IPS-15b (cell line): ENCODE measurements at regions not wholly inside any gene's neighbourhood (a gene's known extent, or its start where the extent isn't known, plus 50 kb on each side); places are given as distances from the start of the nearest gene placed in this dataset.

Experiments used
- H3K27me3 ChIP-seq: one replicate; pipeline ENCODE4 v1.6.1; 2013; ENCODE audit warnings: low read length; ENCODE audit not compliant: control insufficient read depth, insufficient read depth
- H3K36me3 ChIP-seq: one replicate; pipeline ENCODE4 v1.6.1; 2013; ENCODE audit warnings: low read length; ENCODE audit not compliant: control insufficient read depth, insufficient read depth
- H3K4me1 ChIP-seq: one replicate; pipeline ENCODE4 v1.6.1; 2013; ENCODE audit warnings: mild to moderate bottlenecking, low read length; ENCODE audit not compliant: control insufficient read depth, insufficient read depth
- H3K4me3 ChIP-seq: one replicate; pipeline ENCODE4 v1.5.1; 2013; ENCODE audit warnings: low read depth, low read length
- H3K9ac ChIP-seq: one replicate; pipeline ENCODE4 v1.6.1; 2013; ENCODE audit warnings: low read depth, mild to moderate bottlenecking, low read length
- H3K9me3 ChIP-seq: one replicate; pipeline ENCODE4 v1.6.1; 2013; ENCODE audit warnings: mild to moderate bottlenecking, low read length; ENCODE audit not compliant: control insufficient read depth, insufficient read depth

- no peaks in the 10 kb centered on the region for H3K4me1 ChIP-seq
- H3K9me3 ChIP-seq = no peaks in the 10 kb centered on the region
- no peaks in the 10 kb centered on the region for H3K36me3 ChIP-seq
- no peak overlapping the region for H3K9ac ChIP-seq
- no peaks in the 10 kb centered on the region for H3K27me3 ChIP-seq
- no peak overlapping the region for H3K4me3 ChIP-seq
These were observed 698.0 kb upstream of the WWC1 start for GRCh38 chr5:167593329-167594060.

GRCh38 chr5:167594061-167594435 lies 697.4 kb upstream of the WWC1 start:
- Histone ChIP-seq H3K9ac (no peak overlapping the region), H3K27me3 (no peaks in the 10 kb centered on the region), H3K4me1 (no peaks in the 10 kb centered on the region), H3K4me3 (no peak overlapping the region), H3K9me3 (no peaks in the 10 kb centered on the region), H3K36me3 (no peaks in the 10 kb centered on the region)

GRCh38 chr5:167594750-167595149 lies 696.7 kb upstream of the WWC1 start:
- H3K4me3 ChIP-seq = no peak overlapping the region
- no peaks in the 10 kb centered on the region for H3K27me3 ChIP-seq
- no peaks in the 10 kb centered on the region for H3K36me3 ChIP-seq
- no peaks in the 10 kb centered on the region for H3K9me3 ChIP-seq
- no peaks in the 10 kb centered on the region for H3K4me1 ChIP-seq
- no peak overlapping the region for H3K9ac ChIP-seq

GRCh38 chr5:167595196-167595595 lies 696.2 kb upstream of the WWC1 start:
- H3K27me3 ChIP-seq = no peaks in the 10 kb centered on the region
- H3K9ac ChIP-seq = no peak overlapping the region
- no peak overlapping the region for H3K4me3 ChIP-seq
- H3K9me3 ChIP-seq = no peaks in the 10 kb centered on the region
- H3K36me3 ChIP-seq = no peaks in the 10 kb centered on the region
- H3K4me1 ChIP-seq = no peaks in the 10 kb centered on the region

- H3K9ac ChIP-seq = no peak overlapping the region
- H3K9me3 ChIP-seq = no peaks in the 10 kb centered on the region
- H3K27me3 ChIP-seq = no peaks in the 10 kb centered on the region
- H3K4me1 ChIP-seq = no peaks in the 10 kb centered on the region
- H3K4me3 ChIP-seq = no peak overlapping the region
- H3K36me3 ChIP-seq = no peaks in the 10 kb centered on the region
These were observed 693.3 kb upstream of the WWC1 start for GRCh38 chr5:167598166-167598565.

GRCh38 chr5:167602067-167602466 lies 689.4 kb upstream of the WWC1 start:
- Histone ChIP-seq H3K4me3 (no peak overlapping the region), H3K9me3 (no peaks in the 10 kb centered on the region), H3K4me1 (no peaks in the 10 kb centered on the region), H3K9ac (no peak overlapping the region), H3K27me3 (no peaks in the 10 kb centered on the region), H3K36me3 (no peaks in the 10 kb centered on the region)

GRCh38 chr5:167603135-167603534 lies 688.3 kb upstream of the WWC1 start:
- H3K27me3 ChIP-seq = no peaks in the 10 kb centered on the region
- H3K9ac ChIP-seq = no peak overlapping the region
- H3K4me1 ChIP-seq = no peaks in the 10 kb centered on the region
- H3K4me3 ChIP-seq = no peak overlapping the region
- no peaks in the 10 kb centered on the region for H3K36me3 ChIP-seq
- no peaks in the 10 kb centered on the region for H3K9me3 ChIP-seq

- Histone ChIP-seq H3K4me3 (no peak overlapping the region), H3K9ac (no peak overlapping the region), H3K36me3 (no peaks in the 10 kb centered on the region), H3K9me3 (no peaks in the 10 kb centered on the region), H3K27me3 (no peaks in the 10 kb centered on the region), H3K4me1 (no peaks in the 10 kb centered on the region)
These were observed 682.8 kb upstream of the WWC1 start for GRCh38 chr5:167608390-167609272.

GRCh38 chr5:167614294-167615021 lies 677.0 kb upstream of the WWC1 start:
- no peaks in the 10 kb centered on the region for H3K36me3 ChIP-seq
- no peaks in the 10 kb centered on the region for H3K27me3 ChIP-seq
- no peaks in the 10 kb centered on the region for H3K9me3 ChIP-seq
- no peak overlapping the region for H3K9ac ChIP-seq
- H3K4me3 ChIP-seq = no peak overlapping the region
- H3K4me1 ChIP-seq = no peaks in the 10 kb centered on the region

- H3K9ac ChIP-seq = no peak overlapping the region
- H3K4me3 ChIP-seq = no peak overlapping the region
- no peaks in the 10 kb centered on the region for H3K27me3 ChIP-seq
- no peaks in the 10 kb centered on the region for H3K4me1 ChIP-seq
- H3K9me3 ChIP-seq = no peaks in the 10 kb centered on the region
- H3K36me3 ChIP-seq = no peaks in the 10 kb centered on the region
These were observed 675.2 kb upstream of the WWC1 start for GRCh38 chr5:167616043-167616890.

GRCh38 chr5:167623354-167623753 lies 668.1 kb upstream of the WWC1 start:
- H3K4me3 ChIP-seq = no peak overlapping the region
- no peaks in the 10 kb centered on the region for H3K36me3 ChIP-seq

More at GRCh38 chr5:167623354-167623753, 668.1 kb upstream of the WWC1 start:
- Histone ChIP-seq H3K9me3 (no peaks in the 10 kb centered on the region), H3K27me3 (no peaks in the 10 kb centered on the region), H3K4me1 (no peaks in the 10 kb centered on the region), H3K9ac (no peak overlapping the region)
